Testis (tissue), 2 donors: ENCODE measurements at regions not wholly inside any gene's neighbourhood (a gene's known extent, or its start where the extent isn't known, plus 50 kb on each side); places are given as distances from the start of the nearest gene placed in this dataset.

Source experiments
- CTCF ChIP-seq, 3 experiments: fragments of 450-650 bp in 2 of 3; fragments of 200-600 bp in 1 of 3; sonication (generic) in 1 of 3; IDR thresholded peaks; one replicate each; pipeline ENCODE4 v1.5.1; 2016 to 2019; ENCODE audit warnings: antibody characterized with exemption in 3 of 3, mild to moderate bottlenecking in 2 of 3, moderate library complexity in 1 of 3
- POLR2A ChIP-seq: fragments of 450-650 bp; IDR thresholded peaks from one replicate; pipeline ENCODE4 v1.6.1; 2017; ENCODE audit warnings: antibody characterized with exemption, mild to moderate bottlenecking, moderate library complexity

- TF ChIP-seq POLR2A (no peak), CTCF (IDR thresholded peaks at IDR 0.05) (no peak)
Observed at GRCh38 chr11:24134879-24135589, 361.8 kb upstream of the LUZP2 start.
